Erythroblast (primary cell): ENCODE measurements at regions not wholly inside any gene's neighbourhood (a gene's known extent, or its start where the extent isn't known, plus 50 kb on each side); places are given as distances from the start of the nearest gene placed in this dataset.

Experiments
- GATA1 ChIP-seq: IDR thresholded peaks from 2 replicates; pipeline ENCODE4 v1.6.1; 2011; ENCODE audit warnings: low read depth, mild to moderate bottlenecking, control low read depth, low read length, moderate library complexity
- POLR2A ChIP-seq: IDR thresholded peaks from 2 replicates; pipeline ENCODE4 v1.6.1; 2011; ENCODE audit warnings: mild to moderate bottlenecking, low read length

DNA sequence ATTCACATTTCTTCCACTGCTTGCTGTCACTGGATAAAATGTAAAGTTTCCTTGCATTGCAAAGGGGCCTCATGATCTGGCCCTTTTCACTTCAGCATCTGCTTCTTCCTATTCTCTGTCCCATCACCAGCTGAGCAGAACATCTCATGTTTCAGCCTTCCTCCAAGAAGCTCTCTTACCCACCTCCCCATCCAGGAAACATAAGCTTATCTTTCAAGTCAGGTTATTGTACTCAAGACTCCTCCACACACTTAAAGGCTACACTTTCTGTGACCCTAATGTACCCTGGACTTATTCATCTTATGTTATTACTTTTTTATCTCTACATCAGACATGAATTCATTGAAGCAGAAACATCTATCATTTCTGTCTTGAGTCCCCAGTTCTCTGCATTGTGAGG lies 230.5 kb downstream of the PMAIP1 start:
- TF ChIP-seq POLR2A (no peak), GATA1 (no peak)
